ENCODE measurements at regions not wholly inside any gene's neighbourhood (a gene's known extent, or its start where the extent isn't known, plus 50 kb on each side); places are given as distances from the start of the nearest gene placed in this dataset.
"Not testable (repeated sequence)": the region's sequence is repeated elsewhere in the genome, so short reads cannot be mapped to it uniquely, and the experiment has no call there.

- no peak for DNase-seq
Measured at GRCh38 chr10:10039595-10039994, 978.1 kb upstream of the CELF2 start.

- no peak for DNase-seq
Measured at GRCh38 chr10:10043083-10043482, 974.6 kb upstream of the CELF2 start.

GRCh38 chr10:10044922-10045764, 972.5 kb upstream of the CELF2 start:
- DNase-seq = no peak

- DNase-seq = no peak
Measured at GRCh38 chr10:10045765-10046028, 972.0 kb upstream of the CELF2 start.

- no peak for DNase-seq
Measured at GRCh38 chr10:10047426-10047825, 970.2 kb upstream of the CELF2 start.

- DNase-seq = no peak
Measured at GRCh38 chr10:10053051-10053450, 964.6 kb upstream of the CELF2 start.

- no peak for DNase-seq
Measured at GRCh38 chr10:10054466-10054865, 963.2 kb upstream of the CELF2 start.

GRCh38 chr10:10055656-10056442, 961.8 kb upstream of the CELF2 start:
- no peak for DNase-seq

GRCh38 chr10:10056961-10057360, 960.7 kb upstream of the CELF2 start:
- DNase-seq = no peak

- no peak for DNase-seq
Measured at GRCh38 chr10:10067644-10068043, 950.0 kb upstream of the CELF2 start.

GRCh38 chr10:10074847-10075246, 942.8 kb upstream of the CELF2 start:
- DNase-seq = not testable (repeated sequence)

GRCh38 chr10:10078446-10078845, 939.2 kb upstream of the CELF2 start:
- DNase-seq = no peak

GRCh38 chr10:10092581-10092980, 925.1 kb upstream of the CELF2 start:
- no peak for DNase-seq

- no peak for DNase-seq
Measured at GRCh38 chr10:10093021-10093420, 924.7 kb upstream of the CELF2 start.

GRCh38 chr10:10094691-10095090, 923.0 kb upstream of the CELF2 start:
- DNase-seq = no peak

GRCh38 chr10:10096296-10096695, 921.4 kb upstream of the CELF2 start:
- no peak for DNase-seq

GRCh38 chr10:10096898-10097297, 920.8 kb upstream of the CELF2 start:
- DNase-seq = no peak

GRCh38 chr10:10101106-10101505, 916.6 kb upstream of the CELF2 start:
- DNase-seq = no peak

- DNase-seq = no peak
Measured at GRCh38 chr10:10110844-10111490, 906.7 kb upstream of the CELF2 start.

- no peak for DNase-seq
Measured at GRCh38 chr10:10118131-10118530, 899.5 kb upstream of the CELF2 start.

GRCh38 chr10:10120671-10121070, 897.0 kb upstream of the CELF2 start:
- no peak for DNase-seq

GRCh38 chr10:10125676-10126075, 892.0 kb upstream of the CELF2 start:
- DNase-seq = no peak

- DNase-seq = no peak
Measured at GRCh38 chr10:10126218-10126617, 891.5 kb upstream of the CELF2 start.

- DNase-seq = no peak
Measured at GRCh38 chr10:10128387-10128786, 889.3 kb upstream of the CELF2 start.

Measured in activated CD4-positive, alpha-beta T cell treated with anti-CD3 and anti-CD28 coated beads for 4 hours (primary cell).